ENCODE measurements at regions not wholly inside any gene's neighbourhood (a gene's known extent, or its start where the extent isn't known, plus 50 kb on each side); places are given as distances from the start of the nearest gene placed in this dataset.

DNA sequence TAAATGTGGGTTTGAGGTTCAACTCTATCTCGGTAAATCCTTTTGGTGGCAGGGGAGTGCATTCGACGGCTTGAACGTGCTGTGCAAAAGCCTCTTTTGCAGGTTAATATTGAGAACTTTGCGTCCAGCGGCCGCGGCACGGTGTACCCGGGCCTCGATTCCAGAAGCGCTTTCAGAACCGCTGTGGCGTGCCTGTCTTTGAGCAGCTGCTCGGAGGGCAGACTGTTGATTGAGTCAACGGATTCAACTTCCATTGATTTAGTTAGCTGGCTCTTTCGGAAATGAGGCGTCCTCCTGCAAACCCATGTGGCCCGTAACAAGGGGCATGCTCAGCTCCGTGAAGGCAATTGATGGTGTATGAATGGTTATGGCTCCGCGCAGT, 1247.8 kb downstream of the BRD1 start:
- TF ChIP-seq, protein P1, sequence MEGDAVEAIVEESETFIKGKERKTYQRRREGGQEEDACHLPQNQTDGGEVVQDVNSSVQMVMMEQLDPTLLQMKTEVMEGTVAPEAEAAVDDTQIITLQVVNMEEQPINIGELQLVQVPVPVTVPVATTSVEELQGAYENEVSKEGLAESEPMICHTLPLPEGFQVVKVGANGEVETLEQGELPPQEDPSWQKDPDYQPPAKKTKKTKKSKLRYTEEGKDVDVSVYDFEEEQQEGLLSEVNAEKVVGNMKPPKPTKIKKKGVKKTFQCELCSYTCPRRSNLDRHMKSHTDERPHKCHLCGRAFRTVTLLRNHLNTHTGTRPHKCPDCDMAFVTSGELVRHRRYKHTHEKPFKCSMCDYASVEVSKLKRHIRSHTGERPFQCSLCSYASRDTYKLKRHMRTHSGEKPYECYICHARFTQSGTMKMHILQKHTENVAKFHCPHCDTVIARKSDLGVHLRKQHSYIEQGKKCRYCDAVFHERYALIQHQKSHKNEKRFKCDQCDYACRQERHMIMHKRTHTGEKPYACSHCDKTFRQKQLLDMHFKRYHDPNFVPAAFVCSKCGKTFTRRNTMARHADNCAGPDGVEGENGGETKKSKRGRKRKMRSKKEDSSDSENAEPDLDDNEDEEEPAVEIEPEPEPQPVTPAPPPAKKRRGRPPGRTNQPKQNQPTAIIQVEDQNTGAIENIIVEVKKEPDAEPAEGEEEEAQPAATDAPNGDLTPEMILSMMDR (IDR thresholded peaks at IDR 0.05) = no peak
- TF ChIP-seq POLR2A (IDR thresholded peaks at IDR 0.05) = no peak

Data from tibial nerve (tissue), 3 donors.